Progenitor cell of endocrine pancreas (in vitro differentiated cells): ENCODE measurements at regions not wholly inside any gene's neighbourhood (a gene's known extent, or its start where the extent isn't known, plus 50 kb on each side); places are given as distances from the start of the nearest gene placed in this dataset.
"Not testable (repeated sequence)": the region's sequence is repeated elsewhere in the genome, so short reads cannot be mapped to it uniquely, and the experiment has no call there.

Source experiments
- DNase-seq: peaks from one replicate; pipeline ENCODE4 v3.0.0; 2021; ENCODE audit warnings: low spot score; ENCODE audit not compliant: unreplicated experiment
- H3K27ac Mint-ChIP-seq: 2 replicates; pipeline ENCODE4 v1.8.0; 2021; ENCODE audit warnings: mild to moderate bottlenecking, moderate library complexity, mixed read lengths
- H3K27me3 Mint-ChIP-seq: 2 replicates; pipeline ENCODE4 v1.8.0; 2021; ENCODE audit warnings: mixed read lengths
- H3K36me3 Mint-ChIP-seq: 2 replicates; pipeline ENCODE4 v1.8.0; 2022; ENCODE audit warnings: mixed read lengths; ENCODE audit not compliant: insufficient read depth
- H3K4me1 Mint-ChIP-seq: 2 replicates; pipeline ENCODE4 v1.8.0; 2021; ENCODE audit warnings: low read depth, mixed read lengths
- H3K4me3 Mint-ChIP-seq: 2 replicates; pipeline ENCODE4 v1.8.0; 2021; ENCODE audit warnings: low read depth, mild to moderate bottlenecking, moderate library complexity, mixed read lengths
- H3K9me3 Mint-ChIP-seq: 2 replicates; pipeline ENCODE4 v1.8.0; 2021; ENCODE audit warnings: low read depth, mixed read lengths
- CTCF ChIP-seq: fragments of 200-600 bp; sonication (generic); IDR thresholded peaks from one replicate; pipeline ENCODE4 v1.5.0; 2021; ENCODE audit warnings: antibody characterized with exemption, mild to moderate bottlenecking; ENCODE audit not compliant: unreplicated experiment

- TF ChIP-seq CTCF: no peak
- Mint-ChIP-seq H3K27me3 (no peaks in the 10 kb centered on the region), H3K27ac (no peak overlapping the region), H3K4me1 (peaks cover 15% of the 10 kb centered on the region), H3K36me3 (no peaks in the 10 kb centered on the region), H3K9me3 (peaks cover 5% of the 10 kb centered on the region), H3K4me3 (no peak overlapping the region)
- no peak for DNase-seq
These were observed 396.7 kb downstream of the THBS2 start for GRCh38 chr6:168856914-168857313.

- no peak overlapping the region for H3K27ac Mint-ChIP-seq
- H3K27me3 Mint-ChIP-seq: no peaks in the 10 kb centered on the region
- no peak overlapping the region for H3K4me3 Mint-ChIP-seq
- TF ChIP-seq CTCF: no peak
- no peaks in the 10 kb centered on the region for H3K36me3 Mint-ChIP-seq
- no peak for DNase-seq
- peaks cover 3% of the 10 kb centered on the region for H3K9me3 Mint-ChIP-seq
- peaks cover 7% of the 10 kb centered on the region for H3K4me1 Mint-ChIP-seq
These were observed 401.2 kb downstream of the THBS2 start for GRCh38 chr6:168852376-168852884.

- TF ChIP-seq CTCF: no peak
- Mint-ChIP-seq H3K27me3 (no peaks in the 10 kb centered on the region), H3K27ac (no peak overlapping the region), H3K4me1 (peaks cover 7% of the 10 kb centered on the region), H3K36me3 (no peaks in the 10 kb centered on the region), H3K9me3 (no peaks in the 10 kb centered on the region), H3K4me3 (no peak overlapping the region)
- DNase-seq: no peak
These were observed 401.9 kb downstream of the THBS2 start for GRCh38 chr6:168851460-168852375.

GRCh38 chr6:168850027-168850736 lies 403.5 kb downstream of the THBS2 start:
- not testable (repeated sequence) for H3K4me1 Mint-ChIP-seq, H3K4me3 Mint-ChIP-seq, H3K27ac Mint-ChIP-seq, H3K36me3 Mint-ChIP-seq, H3K27me3 Mint-ChIP-seq, DNase-seq, H3K9me3 Mint-ChIP-seq

GRCh38 chr6:168849459-168849858 lies 404.2 kb downstream of the THBS2 start:
- no peaks in the 10 kb centered on the region for H3K36me3 Mint-ChIP-seq
- H3K27me3 Mint-ChIP-seq: no peaks in the 10 kb centered on the region
- no peaks in the 10 kb centered on the region for H3K9me3 Mint-ChIP-seq
- no peak overlapping the region for H3K27ac Mint-ChIP-seq
- H3K4me3 Mint-ChIP-seq: no peak overlapping the region
- TF ChIP-seq CTCF: no peak
- peaks cover 7% of the 10 kb centered on the region for H3K4me1 Mint-ChIP-seq
- DNase-seq: no peak
